Panc1 (cell line): ENCODE measurements at regions not wholly inside any gene's neighbourhood (a gene's known extent, or its start where the extent isn't known, plus 50 kb on each side); places are given as distances from the start of the nearest gene placed in this dataset.

Source experiments
- ATAC-seq: fragments of 200-7000 bp; cut with Tn5 transposase; 2 replicates; pipeline ENCODE4 v1.9.1; 2020; ENCODE audit warnings: mild to moderate bottlenecking, moderate library complexity
- BruUV-seq: library from RNA; stranded (reverse); fragments of 400-500 nt; replicated peaks from 2 replicates; lab custom pipeline; 2021; lab: Mats Ljungman, UMichigan
- CTCF ChIA-PET: fragments of 300-600 bp; sonication (Branson Sonifier 250); formaldehyde crosslinking; loops from one replicate; lab custom pipeline; 2022; ENCODE audit warnings: antibody characterized with exemption; lab: Charles Lee
- POLR2A ChIA-PET: fragments of 300-600 bp; sonication (Branson Sonifier 250); formaldehyde crosslinking; loops from one replicate; lab custom pipeline; 2022; ENCODE audit warnings: antibody characterized with exemption; lab: Charles Lee
- DNase-seq: peaks from one replicate; pipeline ENCODE4 v3.0.0-alpha.2; 2010; ENCODE audit warnings: low read depth, low spot score
- H3K27ac ChIP-seq: 2 replicates; pipeline ENCODE4 v1.5.1; 2011; ENCODE audit warnings: mild to moderate bottlenecking, low read length, inconsistent platforms
- H3K27me3 ChIP-seq: fragments of 200-500 bp; sonication (Bioruptor generic); 2 replicates; pipeline ENCODE4 v1.6.0; 2014; ENCODE audit warnings: low read length, inconsistent platforms; ENCODE audit not compliant: control insufficient read depth, insufficient read depth
- H3K36me3 ChIP-seq: fragments of 200-500 bp; sonication (Bioruptor generic); 2 replicates; pipeline ENCODE4 v1.5.1; 2014; ENCODE audit warnings: inconsistent platforms, mild to moderate bottlenecking, low read length, moderate library complexity; ENCODE audit not compliant: control insufficient read depth, insufficient read depth
- H3K4me1 ChIP-seq: 2 replicates; pipeline ENCODE4 v1.5.1; 2011; ENCODE audit warnings: inconsistent platforms, mild to moderate bottlenecking, low read length, moderate library complexity; ENCODE audit not compliant: control insufficient read depth, insufficient read depth
- H3K4me3 ChIP-seq, 2 experiments: 2 replicates each; pipeline ENCODE4 v1.5.1; 2011 to 2012; ENCODE audit warnings: low read depth in 2 of 2, low read length in 2 of 2, mild to moderate bottlenecking in 2 of 2, inconsistent platforms in 1 of 2, moderate library complexity in 1 of 2
- H3K9me3 ChIP-seq: fragments of 200-500 bp; sonication (Bioruptor generic); 2 replicates; pipeline ENCODE4 v1.5.1; 2014; ENCODE audit warnings: low read depth, mild to moderate bottlenecking, inconsistent platforms, low read length, moderate library complexity; ENCODE audit not compliant: control insufficient read depth, insufficient read depth
- CTCF ChIP-seq: fragments of 450-650 bp; IDR thresholded peaks from 2 replicates; pipeline ENCODE4 v1.5.1; 2017; ENCODE audit warnings: mild to moderate bottlenecking
- POLR2AphosphoS5 ChIP-seq: IDR thresholded peaks from 2 replicates; pipeline ENCODE4 v1.6.1; 2012; ENCODE audit warnings: mild to moderate bottlenecking, low read depth, low read length, moderate library complexity
- REST ChIP-seq, 2 experiments: IDR thresholded peaks; 2 replicates each; pipeline ENCODE4 v1.6.1; 2011 to 2012; ENCODE audit warnings: low read depth in 2 of 2, control low read depth in 1 of 2, low read length in 1 of 2, mild to moderate bottlenecking in 1 of 2, moderate library complexity in 1 of 2; ENCODE audit not compliant: insufficient read depth in 1 of 2
- SIN3A ChIP-seq: IDR thresholded peaks from 2 replicates; pipeline ENCODE4 v1.6.1; 2012; ENCODE audit warnings: low read depth, mild to moderate bottlenecking, low read length, moderate library complexity, borderline replicate concordance; ENCODE audit not compliant: insufficient read depth
- TCF7L2 ChIP-seq: IDR thresholded peaks from 2 replicates; pipeline ENCODE4 v1.6.1; 2011; ENCODE audit warnings: mild to moderate bottlenecking, low read depth, low read length, inconsistent platforms
- in situ Hi-C: cut with HindIII; loops from 2 replicates; pipeline ENCODE4 v1.10.0; 2016; ENCODE audit warnings: low sequenced_read_pairs, low pct_unique_long_range_greater_than_20kb
- intact Hi-C: fragments of 100-400 bp; cut with micrococcal nuclease; formaldehyde crosslinking; loops from one replicate; pipeline ENCODE4 v1.10.0; 2022; ENCODE audit not compliant: unreplicated experiment

DNA sequence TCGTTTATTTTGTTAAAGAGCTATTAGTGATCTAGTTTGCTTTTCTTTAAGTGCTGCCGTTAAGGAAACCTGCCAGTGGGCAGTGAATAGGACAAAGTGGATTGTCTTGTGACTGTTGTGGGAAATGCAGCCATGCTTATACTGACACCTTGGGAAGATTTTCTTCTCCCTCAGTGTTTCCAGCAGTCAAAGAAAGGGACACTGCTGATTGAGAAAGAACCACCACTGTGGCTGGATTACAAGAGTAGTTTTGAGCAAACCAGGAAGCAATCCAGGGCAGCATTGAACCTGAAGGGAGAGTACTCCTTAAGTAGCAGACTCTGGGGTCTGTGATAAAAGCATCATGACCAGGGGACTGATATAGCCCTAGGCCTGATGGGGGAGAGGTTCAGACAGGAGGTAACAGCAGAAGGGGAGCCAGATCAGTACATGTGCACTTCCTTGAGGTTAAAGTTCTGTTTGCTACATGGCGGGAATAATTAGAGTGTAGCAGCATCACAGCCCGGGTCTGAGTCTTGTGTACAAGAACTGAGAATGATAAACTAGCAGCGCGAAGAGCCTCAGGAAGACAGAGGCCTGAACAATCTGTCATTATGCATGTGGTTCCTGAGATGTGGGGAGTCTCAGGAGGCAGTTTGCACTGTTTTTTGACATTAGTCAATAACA is 167.8 kb downstream of the C11orf91 start:
- Histone ChIP-seq H3K4me1 (no peaks in the 10 kb centered on the region), H3K9me3 (no peaks in the 10 kb centered on the region; the same call in 1 of the 2 replicates), H3K4me3 (no peak overlapping the region), H3K36me3 (no peaks in the 10 kb centered on the region), H3K27me3 (no peaks in the 10 kb centered on the region), H3K27ac (no peak overlapping the region)
- BruUV-seq = no TSS peak
- TF ChIP-seq SIN3A = no peak
- in situ Hi-C loops = no loop called here
- CTCF ChIA-PET = interaction anchor here (0.5 kb wide), 1 partner anchor 492 kb away, joined by 9 read pairs; no protein-coding TSS in a partner anchor
- POLR2A ChIA-PET = no interaction called here
- ATAC-seq (0 out of 2 replicates have a peak, but pooled peaks have one; percentile 51), DNase-seq (no peak)
- intact Hi-C loops = loop anchor here (10.0 kb wide), 1 partner anchor 168 kb away; no protein-coding TSS in a partner anchor

DNA sequence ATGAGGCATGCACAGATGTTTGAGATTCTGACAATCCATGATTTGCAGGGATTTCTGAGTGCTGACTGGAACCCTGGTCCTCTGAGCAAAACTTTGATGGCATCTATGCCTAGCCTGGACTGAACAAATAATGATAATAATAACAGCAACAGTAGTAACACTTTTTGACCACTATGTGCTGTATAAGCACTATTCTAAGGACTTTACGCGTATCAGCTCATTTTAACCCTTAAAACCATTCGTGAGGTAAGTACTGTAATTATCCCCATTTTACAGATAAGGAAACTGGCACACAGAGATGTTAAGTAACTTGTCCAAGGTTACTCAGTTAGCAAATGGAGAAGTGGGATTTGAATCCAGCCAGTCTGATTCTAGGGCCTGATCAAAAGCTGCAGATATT is 168.4 kb downstream of the C11orf91 start:
- ChIA-PET CTCF (no interaction called here), POLR2A (no interaction called here)
- H3K4me1 ChIP-seq = no peaks in the 10 kb centered on the region
- H3K27ac ChIP-seq = no peak overlapping the region
- no peak overlapping the region for H3K4me3 ChIP-seq
- H3K9me3 ChIP-seq = no peaks in the 10 kb centered on the region; the same call in 1 of the 2 replicates
- ATAC-seq (no peak), DNase-seq (no peak)
- in situ Hi-C loops (no loop called here), intact Hi-C loops (loop anchor here (10.0 kb wide), 1 partner anchor 167 kb away; no protein-coding TSS in a partner anchor)
- no peaks in the 10 kb centered on the region for H3K27me3 ChIP-seq
- BruUV-seq = no TSS peak
- TF ChIP-seq POLR2AphosphoS5 (no peak), TCF7L2 (no peak), CTCF (no peak), REST (IDR thresholded peaks at IDR 0.05; ENCODE audit: insufficient read depth in 1 of 2, low read depth in 2 of 2, low read length in 1 of 2) (no peak), SIN3A (no peak)
- no peaks in the 10 kb centered on the region for H3K36me3 ChIP-seq

- no peaks in the 10 kb centered on the region; the same call in 1 of the 2 replicates for H3K9me3 ChIP-seq
- H3K36me3 ChIP-seq = no peaks in the 10 kb centered on the region
- intact Hi-C loops (loop anchor here (10.0 kb wide), 1 partner anchor 167 kb away; no protein-coding TSS in a partner anchor), in situ Hi-C loops (no loop called here)
- no TSS peak for BruUV-seq
- no peaks in the 10 kb centered on the region for H3K4me1 ChIP-seq
- ChIA-PET CTCF (no interaction called here), POLR2A (no interaction called here)
- H3K27ac ChIP-seq = no peak overlapping the region
- H3K27me3 ChIP-seq = no peaks in the 10 kb centered on the region
- DNase-seq (no peak), ATAC-seq (0 out of 2 replicates have a peak, but pooled peaks have one; percentile 38)
- no peak for TF ChIP-seq POLR2AphosphoS5
- TF ChIP-seq CTCF = no peak
- TF ChIP-seq SIN3A = no peak
- no peak for TF ChIP-seq TCF7L2
- TF ChIP-seq REST (IDR thresholded peaks at IDR 0.05; ENCODE audit: insufficient read depth in 1 of 2, low read depth in 2 of 2, low read length in 1 of 2) = no peak
- no peak overlapping the region for H3K4me3 ChIP-seq
Measured at GRCh38 chr11:33531743-33532181, 168.9 kb downstream of the C11orf91 start.
